ENCODE measurements at regions not wholly inside any gene's neighbourhood (a gene's known extent, or its start where the extent isn't known, plus 50 kb on each side); places are given as distances from the start of the nearest gene placed in this dataset.

GRCh38 chr17:72004011-72004427 is 116.8 kb upstream of the SOX9 start:
- DNase-seq: no peak

- DNase-seq: no peak
These were observed 116.0 kb upstream of the SOX9 start for GRCh38 chr17:72004611-72005331.

GRCh38 chr17:72005332-72006163 is 115.3 kb upstream of the SOX9 start:
- no peak for DNase-seq

- peak; percentile 7 for DNase-seq
These were observed 112.5 kb upstream of the SOX9 start for GRCh38 chr17:72008236-72008876.

GRCh38 chr17:72011561-72011960 is 109.3 kb upstream of the SOX9 start:
- DNase-seq: no peak

GRCh38 chr17:72021417-72022041 is 99.3 kb upstream of the SOX9 start:
- DNase-seq: no peak

- no peak for DNase-seq
These were observed 98.2 kb upstream of the SOX9 start for GRCh38 chr17:72022328-72023275.

- no peak for DNase-seq
These were observed 96.4 kb upstream of the SOX9 start for GRCh38 chr17:72024457-72024856.

- DNase-seq: no peak
These were observed 95.7 kb upstream of the SOX9 start for GRCh38 chr17:72025113-72025512.

GRCh38 chr17:72030067-72030899 is 90.5 kb upstream of the SOX9 start:
- DNase-seq: peak; percentile 39

- DNase-seq: no peak
These were observed 89.5 kb upstream of the SOX9 start for GRCh38 chr17:72031219-72031884.

- DNase-seq: no peak
These were observed 87.5 kb upstream of the SOX9 start for GRCh38 chr17:72033334-72033733.

GRCh38 chr17:72034000-72034399 is 86.8 kb upstream of the SOX9 start:
- no peak for DNase-seq

GRCh38 chr17:72038427-72038826 is 82.4 kb upstream of the SOX9 start:
- no peak for DNase-seq

GRCh38 chr17:72039490-72039889 is 81.3 kb upstream of the SOX9 start:
- DNase-seq: no peak

- DNase-seq: no peak
These were observed 74.6 kb upstream of the SOX9 start for GRCh38 chr17:72046178-72046577.

- no peak for DNase-seq
These were observed 73.9 kb upstream of the SOX9 start for GRCh38 chr17:72046643-72047612.

- no peak for DNase-seq
These were observed 70.9 kb upstream of the SOX9 start for GRCh38 chr17:72049914-72050313.

GRCh38 chr17:72053036-72053435 is 67.8 kb upstream of the SOX9 start:
- DNase-seq: no peak

All from fibroblast of skin of back (primary cell).